GM21576 (cell line): ENCODE measurements at regions not wholly inside any gene's neighbourhood (a gene's known extent, or its start where the extent isn't known, plus 50 kb on each side); places are given as distances from the start of the nearest gene placed in this dataset.
"Not testable (repeated sequence)": the region's sequence is repeated elsewhere in the genome, so short reads cannot be mapped to it uniquely, and the experiment has no call there.

Experiments used
- ATAC-seq: cut with Tn5 transposase; IDR thresholded peaks from one replicate; pipeline ENCODE4 v1.9.1; 2021; ENCODE audit warnings: mild to moderate bottlenecking, moderate library complexity; ENCODE audit not compliant: unreplicated experiment

- no peak for ATAC-seq
These were observed 370.6 kb upstream of the LRRC3B start for GRCh38 chr3:26252001-26252400.

- no peak for ATAC-seq
These were observed 366.3 kb upstream of the LRRC3B start for GRCh38 chr3:26256224-26256623.

- no peak for ATAC-seq
These were observed 363.4 kb upstream of the LRRC3B start for GRCh38 chr3:26259176-26259575.

- no peak for ATAC-seq
These were observed 362.4 kb upstream of the LRRC3B start for GRCh38 chr3:26260139-26260538.

GRCh38 chr3:26264708-26265107 lies 357.9 kb upstream of the LRRC3B start:
- no peak for ATAC-seq

GRCh38 chr3:26271848-26272247 lies 350.7 kb upstream of the LRRC3B start:
- no peak for ATAC-seq

- ATAC-seq: no peak
These were observed 349.4 kb upstream of the LRRC3B start for GRCh38 chr3:26273196-26273595.

GRCh38 chr3:26279091-26279490 lies 343.5 kb upstream of the LRRC3B start:
- ATAC-seq: no peak

- ATAC-seq: no peak
These were observed 342.1 kb upstream of the LRRC3B start for GRCh38 chr3:26280517-26280916.

- no peak for ATAC-seq
These were observed 341.1 kb upstream of the LRRC3B start for GRCh38 chr3:26281284-26281985.

GRCh38 chr3:26284503-26284902 lies 338.1 kb upstream of the LRRC3B start:
- ATAC-seq: not testable (repeated sequence)

GRCh38 chr3:26291840-26292239 lies 330.7 kb upstream of the LRRC3B start:
- ATAC-seq: no peak

- no peak for ATAC-seq
These were observed 329.8 kb upstream of the LRRC3B start for GRCh38 chr3:26292780-26293179.

GRCh38 chr3:26293329-26293844 lies 329.2 kb upstream of the LRRC3B start:
- ATAC-seq: no peak

- ATAC-seq: no peak
These were observed 315.4 kb upstream of the LRRC3B start for GRCh38 chr3:26307192-26307591.

- ATAC-seq: no peak
These were observed 314.8 kb upstream of the LRRC3B start for GRCh38 chr3:26307787-26308186.

GRCh38 chr3:26308454-26308853 lies 314.1 kb upstream of the LRRC3B start:
- no peak for ATAC-seq

GRCh38 chr3:26309536-26309935 lies 313.0 kb upstream of the LRRC3B start:
- not testable (repeated sequence) for ATAC-seq

- no peak for ATAC-seq
These were observed 309.8 kb upstream of the LRRC3B start for GRCh38 chr3:26312816-26313215.

GRCh38 chr3:26316472-26316871 lies 306.1 kb upstream of the LRRC3B start:
- no peak for ATAC-seq

- ATAC-seq: not testable (repeated sequence)
These were observed 298.8 kb upstream of the LRRC3B start for GRCh38 chr3:26323741-26324140.

GRCh38 chr3:26340001-26340400 lies 282.6 kb upstream of the LRRC3B start:
- no peak for ATAC-seq

- no peak for ATAC-seq
These were observed 278.9 kb upstream of the LRRC3B start for GRCh38 chr3:26343647-26344046.
